HL-60 (cell line): ENCODE measurements at regions not wholly inside any gene's neighbourhood (a gene's known extent, or its start where the extent isn't known, plus 50 kb on each side); places are given as distances from the start of the nearest gene placed in this dataset.

ENCODE experiments used
- DNase-seq, 2 experiments: peaks; one replicate each; pipeline ENCODE4 v3.0.0-alpha.2; 2010 to 2020; ENCODE audit warnings: low read depth in 1 of 2, low spot score in 1 of 2
- H3K27ac ChIP-seq: fragments of 250-450 bp; sonication (Bioruptor Pico); replicated peaks from 2 replicates; pipeline ENCODE4 v1.5.1; 2020; ENCODE audit warnings: mild to moderate bottlenecking, moderate library complexity
- H3K27me3 ChIP-seq: fragments of 250-450 bp; sonication (Bioruptor Pico); 2 replicates; pipeline ENCODE4 v1.5.1; 2021; ENCODE audit warnings: mild to moderate bottlenecking, moderate library complexity; ENCODE audit not compliant: insufficient read depth, poor library complexity, severe bottlenecking
- H3K4me3 ChIP-seq: replicated peaks from 2 replicates; pipeline ENCODE4 v1.5.1; 2011; ENCODE audit warnings: mild to moderate bottlenecking, control low read depth, low read length; ENCODE audit not compliant: insufficient read depth
- GABPA ChIP-seq: IDR thresholded peaks from 2 replicates; pipeline ENCODE4 v1.6.1; 2012; ENCODE audit warnings: low read depth
- POLR2AphosphoS5 ChIP-seq: IDR thresholded peaks from 2 replicates; pipeline ENCODE4 v1.6.1; 2012; ENCODE audit warnings: low read depth
- SPI1 ChIP-seq: IDR thresholded peaks from 2 replicates; pipeline ENCODE4 v1.6.1; 2012; ENCODE audit warnings: low read depth, mild to moderate bottlenecking, borderline replicate concordance
- TF ChIP-seq, protein P1 (sequence below): IDR thresholded peaks from 2 replicates; pipeline ENCODE4 v1.6.1; 2012; ENCODE audit warnings: low read depth; ENCODE audit not compliant: insufficient replicate concordance
- TF ChIP-seq, protein P2 (sequence below): IDR thresholded peaks from one replicate; pipeline ENCODE4 v1.5.1; 2011; ENCODE audit warnings: low read length, control low read depth, inconsistent platforms; ENCODE audit not compliant: insufficient read depth

DNA sequence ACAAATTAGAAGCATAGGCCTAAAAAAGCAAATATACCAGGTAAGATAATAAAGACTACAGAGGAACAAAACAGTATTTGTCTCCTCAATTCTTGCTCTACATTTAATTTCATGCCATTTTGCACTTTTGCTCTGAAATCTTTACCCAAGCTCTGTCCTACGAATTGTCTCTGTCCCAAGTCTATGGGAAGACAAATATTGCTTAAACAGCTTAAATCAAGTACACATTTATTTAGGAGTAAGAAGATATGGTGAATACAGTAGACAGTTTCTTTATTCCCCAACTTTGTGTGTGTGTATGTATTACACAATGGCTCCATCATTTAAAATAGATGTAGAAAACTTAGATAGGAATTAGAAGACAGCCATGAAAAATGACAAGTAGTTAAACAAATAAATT is 163.5 kb upstream of the POU5F2 start:
- DNase-seq = no peak
- no peak overlapping the region for H3K27ac ChIP-seq

DNA sequence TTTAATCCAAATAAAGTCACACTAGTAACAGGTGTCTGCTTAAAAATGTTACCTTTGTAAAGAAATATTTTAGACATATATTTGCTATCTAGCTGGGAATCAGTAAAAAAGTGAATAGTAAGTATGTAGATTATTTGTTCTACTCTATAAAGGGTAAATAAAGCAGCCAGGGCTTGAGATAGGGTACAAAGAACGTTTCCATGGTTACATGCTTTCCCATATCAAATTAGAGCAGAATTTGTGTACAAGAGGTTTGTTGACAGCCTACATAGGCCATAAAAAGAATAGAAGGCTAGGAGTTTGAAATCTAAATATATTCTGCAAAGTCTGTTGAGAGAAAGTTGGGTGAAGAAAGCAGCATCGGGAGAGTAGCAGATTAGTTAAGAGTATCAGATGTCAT is 160.9 kb upstream of the POU5F2 start:
- no peak for TF ChIP-seq SPI1
- no peak for TF ChIP-seq GABPA
- TF ChIP-seq POLR2AphosphoS5 = no peak
- TF ChIP-seq, protein P1, sequence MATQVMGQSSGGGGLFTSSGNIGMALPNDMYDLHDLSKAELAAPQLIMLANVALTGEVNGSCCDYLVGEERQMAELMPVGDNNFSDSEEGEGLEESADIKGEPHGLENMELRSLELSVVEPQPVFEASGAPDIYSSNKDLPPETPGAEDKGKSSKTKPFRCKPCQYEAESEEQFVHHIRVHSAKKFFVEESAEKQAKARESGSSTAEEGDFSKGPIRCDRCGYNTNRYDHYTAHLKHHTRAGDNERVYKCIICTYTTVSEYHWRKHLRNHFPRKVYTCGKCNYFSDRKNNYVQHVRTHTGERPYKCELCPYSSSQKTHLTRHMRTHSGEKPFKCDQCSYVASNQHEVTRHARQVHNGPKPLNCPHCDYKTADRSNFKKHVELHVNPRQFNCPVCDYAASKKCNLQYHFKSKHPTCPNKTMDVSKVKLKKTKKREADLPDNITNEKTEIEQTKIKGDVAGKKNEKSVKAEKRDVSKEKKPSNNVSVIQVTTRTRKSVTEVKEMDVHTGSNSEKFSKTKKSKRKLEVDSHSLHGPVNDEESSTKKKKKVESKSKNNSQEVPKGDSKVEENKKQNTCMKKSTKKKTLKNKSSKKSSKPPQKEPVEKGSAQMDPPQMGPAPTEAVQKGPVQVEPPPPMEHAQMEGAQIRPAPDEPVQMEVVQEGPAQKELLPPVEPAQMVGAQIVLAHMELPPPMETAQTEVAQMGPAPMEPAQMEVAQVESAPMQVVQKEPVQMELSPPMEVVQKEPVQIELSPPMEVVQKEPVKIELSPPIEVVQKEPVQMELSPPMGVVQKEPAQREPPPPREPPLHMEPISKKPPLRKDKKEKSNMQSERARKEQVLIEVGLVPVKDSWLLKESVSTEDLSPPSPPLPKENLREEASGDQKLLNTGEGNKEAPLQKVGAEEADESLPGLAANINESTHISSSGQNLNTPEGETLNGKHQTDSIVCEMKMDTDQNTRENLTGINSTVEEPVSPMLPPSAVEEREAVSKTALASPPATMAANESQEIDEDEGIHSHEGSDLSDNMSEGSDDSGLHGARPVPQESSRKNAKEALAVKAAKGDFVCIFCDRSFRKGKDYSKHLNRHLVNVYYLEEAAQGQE = no peak
- TF ChIP-seq, protein P2, sequence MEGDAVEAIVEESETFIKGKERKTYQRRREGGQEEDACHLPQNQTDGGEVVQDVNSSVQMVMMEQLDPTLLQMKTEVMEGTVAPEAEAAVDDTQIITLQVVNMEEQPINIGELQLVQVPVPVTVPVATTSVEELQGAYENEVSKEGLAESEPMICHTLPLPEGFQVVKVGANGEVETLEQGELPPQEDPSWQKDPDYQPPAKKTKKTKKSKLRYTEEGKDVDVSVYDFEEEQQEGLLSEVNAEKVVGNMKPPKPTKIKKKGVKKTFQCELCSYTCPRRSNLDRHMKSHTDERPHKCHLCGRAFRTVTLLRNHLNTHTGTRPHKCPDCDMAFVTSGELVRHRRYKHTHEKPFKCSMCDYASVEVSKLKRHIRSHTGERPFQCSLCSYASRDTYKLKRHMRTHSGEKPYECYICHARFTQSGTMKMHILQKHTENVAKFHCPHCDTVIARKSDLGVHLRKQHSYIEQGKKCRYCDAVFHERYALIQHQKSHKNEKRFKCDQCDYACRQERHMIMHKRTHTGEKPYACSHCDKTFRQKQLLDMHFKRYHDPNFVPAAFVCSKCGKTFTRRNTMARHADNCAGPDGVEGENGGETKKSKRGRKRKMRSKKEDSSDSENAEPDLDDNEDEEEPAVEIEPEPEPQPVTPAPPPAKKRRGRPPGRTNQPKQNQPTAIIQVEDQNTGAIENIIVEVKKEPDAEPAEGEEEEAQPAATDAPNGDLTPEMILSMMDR = no peak
- Histone ChIP-seq H3K27me3 (no peaks in the 10 kb centered on the region), H3K4me3 (no peak overlapping the region), H3K27ac (no peak overlapping the region)
- DNase-seq = no peak

More for the DNA sequence above, 163.5 kb upstream of the POU5F2 start:
- Histone ChIP-seq H3K27me3 (no peaks in the 10 kb centered on the region), H3K4me3 (no peak overlapping the region)
- TF ChIP-seq POLR2AphosphoS5 = no peak
- no peak for TF ChIP-seq GABPA
- TF ChIP-seq, protein P1 = no peak
- no peak for TF ChIP-seq SPI1
- TF ChIP-seq, protein P2 = no peak

DNA sequence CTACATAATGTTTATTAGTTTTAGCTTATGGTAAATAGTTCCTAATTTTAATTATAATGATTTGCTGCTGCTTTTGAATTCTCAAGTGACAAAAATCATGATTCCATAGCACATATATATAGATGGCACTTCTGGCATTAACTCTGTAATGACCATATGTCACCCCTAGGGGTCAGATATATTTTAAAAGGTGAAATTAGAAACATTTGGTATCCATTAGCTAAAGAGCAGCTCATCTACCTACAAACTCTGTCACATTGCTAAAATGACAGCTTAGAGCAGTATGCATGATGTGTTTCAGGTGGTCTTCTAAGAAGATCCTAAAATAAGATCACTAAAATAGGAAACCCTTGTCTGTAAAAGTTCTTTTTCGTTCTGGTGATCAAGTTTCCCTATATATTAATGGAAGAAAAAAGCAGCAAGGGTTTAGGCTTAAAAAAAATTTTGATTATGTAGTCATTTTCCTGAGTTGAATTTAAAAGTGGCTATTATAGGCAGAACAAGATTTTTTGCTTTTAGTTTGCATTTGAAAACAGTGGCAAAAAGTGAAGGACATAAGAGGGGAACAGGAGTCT is 157.7 kb upstream of the POU5F2 start:
- H3K27me3 ChIP-seq = no peaks in the 10 kb centered on the region
- TF ChIP-seq SPI1 = no peak
- TF ChIP-seq, protein P2 = peak; percentile 2
- H3K27ac ChIP-seq = no peak overlapping the region
- DNase-seq = no peak
- H3K4me3 ChIP-seq = no peak overlapping the region
